ENCODE measurements at regions not wholly inside any gene's neighbourhood (a gene's known extent, or its start where the extent isn't known, plus 50 kb on each side); places are given as distances from the start of the nearest gene placed in this dataset.
"Not testable (repeated sequence)": the region's sequence is repeated elsewhere in the genome, so short reads cannot be mapped to it uniquely, and the experiment has no call there.

- no peak for DNase-seq (ENCODE audit: low spot score)
- H3K4me1 Mint-ChIP-seq (ENCODE audit: low read depth in 2 of 2), result peaks cover 0 to 3% of the 10 kb centered on the region in 2 donors
- no peaks in the 10 kb centered on the region for H3K36me3 Mint-ChIP-seq
- H3K9me3 Mint-ChIP-seq, result peaks cover 9% of the 10 kb centered on the region
- ATAC-seq, result no peak
- H3K27ac Mint-ChIP-seq, result no peak overlapping the region
- H3K27me3 Mint-ChIP-seq, result no peaks in the 10 kb centered on the region
- H3K4me3 Mint-ChIP-seq, result no peak overlapping the region
Observed at GRCh38 chr13:88754141-88754540, 1083.0 kb downstream of the SLITRK5 start.

- no peak overlapping the region for H3K4me3 Mint-ChIP-seq
- H3K36me3 Mint-ChIP-seq, result no peaks in the 10 kb centered on the region
- peak overlapping the region in 1 of 2 donors; percentile 13 for H3K27ac Mint-ChIP-seq
- ATAC-seq, result no peak
- no peak for DNase-seq (ENCODE audit: low spot score)
- peaks cover 10% of the 10 kb centered on the region for H3K9me3 Mint-ChIP-seq
- no peaks in the 10 kb centered on the region for H3K27me3 Mint-ChIP-seq
- H3K4me1 Mint-ChIP-seq (ENCODE audit: low read depth in 2 of 2), result no peaks in the 10 kb centered on the region
Observed at GRCh38 chr13:88761145-88761544, 1090.0 kb downstream of the SLITRK5 start.

GRCh38 chr13:88764103-88764502, 1092.9 kb downstream of the SLITRK5 start:
- H3K36me3 Mint-ChIP-seq, result no peaks in the 10 kb centered on the region
- no peak overlapping the region for H3K4me3 Mint-ChIP-seq
- DNase-seq (ENCODE audit: low spot score) (no peak), ATAC-seq (no peak)
- no peak overlapping the region for H3K27ac Mint-ChIP-seq
- H3K27me3 Mint-ChIP-seq, result no peaks in the 10 kb centered on the region
- H3K4me1 Mint-ChIP-seq (ENCODE audit: low read depth in 2 of 2), result peaks cover 0 to under 1% of the 10 kb centered on the region in 2 donors
- H3K9me3 Mint-ChIP-seq, result peaks cover 4% of the 10 kb centered on the region

GRCh38 chr13:88800505-88800904, 1129.3 kb downstream of the SLITRK5 start:
- Mint-ChIP-seq H3K4me3 (no peak overlapping the region), H3K36me3 (peaks cover 6% of the 10 kb centered on the region), H3K9me3 (peaks cover 5% of the 10 kb centered on the region), H3K27me3 (no peaks in the 10 kb centered on the region), H3K4me1 (ENCODE audit: low read depth in 2 of 2) (no peaks in the 10 kb centered on the region), H3K27ac (no peak overlapping the region)
- ATAC-seq, result no peak
- no peak for DNase-seq (ENCODE audit: low spot score)

GRCh38 chr13:88801361-88801760, 1130.2 kb downstream of the SLITRK5 start:
- H3K36me3 Mint-ChIP-seq, result peaks cover 6% of the 10 kb centered on the region
- H3K27me3 Mint-ChIP-seq, result no peaks in the 10 kb centered on the region
- H3K27ac Mint-ChIP-seq, result no peak overlapping the region
- peaks cover under 1 to 4% of the 10 kb centered on the region in 2 donors for H3K4me1 Mint-ChIP-seq (ENCODE audit: low read depth in 2 of 2)
- no peak for ATAC-seq
- DNase-seq (ENCODE audit: low spot score), result no peak
- H3K4me3 Mint-ChIP-seq, result no peak overlapping the region
- peaks cover 5% of the 10 kb centered on the region for H3K9me3 Mint-ChIP-seq

GRCh38 chr13:88802886-88803285, 1131.7 kb downstream of the SLITRK5 start:
- no peaks in the 10 kb centered on the region for H3K27me3 Mint-ChIP-seq
- H3K36me3 Mint-ChIP-seq, result peaks cover 6% of the 10 kb centered on the region
- DNase-seq (ENCODE audit: low spot score), result no peak
- H3K4me1 Mint-ChIP-seq (ENCODE audit: low read depth in 2 of 2), result peaks cover 8 to 11% of the 10 kb centered on the region in 2 donors
- no peak for ATAC-seq
- H3K27ac Mint-ChIP-seq, result no peak overlapping the region
- no peak overlapping the region for H3K4me3 Mint-ChIP-seq
- peaks cover 11% of the 10 kb centered on the region for H3K9me3 Mint-ChIP-seq

GRCh38 chr13:88806438-88806837, 1135.3 kb downstream of the SLITRK5 start:
- peaks cover 10% of the 10 kb centered on the region for H3K36me3 Mint-ChIP-seq
- peaks cover 11% of the 10 kb centered on the region for H3K9me3 Mint-ChIP-seq
- H3K27me3 Mint-ChIP-seq, result no peaks in the 10 kb centered on the region
- ATAC-seq, result no peak
- DNase-seq (ENCODE audit: low spot score), result no peak
- peak overlapping the region in 1 of 2 donors; percentile 5 for H3K27ac Mint-ChIP-seq
- H3K4me1 Mint-ChIP-seq (ENCODE audit: low read depth in 2 of 2), result peaks cover 8 to 11% of the 10 kb centered on the region in 2 donors
- no peak overlapping the region for H3K4me3 Mint-ChIP-seq

- Mint-ChIP-seq H3K27me3 (no peaks in the 10 kb centered on the region), H3K36me3 (no peaks in the 10 kb centered on the region), H3K4me3 (no peak overlapping the region), H3K27ac (no peak overlapping the region), H3K4me1 (ENCODE audit: low read depth in 2 of 2) (no peaks in the 10 kb centered on the region), H3K9me3 (no peaks in the 10 kb centered on the region)
- no peak for DNase-seq (ENCODE audit: low spot score)
- no peak for ATAC-seq
Observed at GRCh38 chr13:88817560-88817959, 1146.4 kb downstream of the SLITRK5 start.

GRCh38 chr13:88823114-88823513, 1151.9 kb downstream of the SLITRK5 start:
- Mint-ChIP-seq H3K27me3 (no peaks in the 10 kb centered on the region), H3K4me3 (no peak overlapping the region), H3K4me1 (ENCODE audit: low read depth in 2 of 2) (peaks cover 0 to 3% of the 10 kb centered on the region in 2 donors), H3K9me3 (no peaks in the 10 kb centered on the region), H3K36me3 (no peaks in the 10 kb centered on the region), H3K27ac (no peak overlapping the region)
- no peak for DNase-seq (ENCODE audit: low spot score)
- ATAC-seq, result no peak

GRCh38 chr13:88824218-88824617, 1153.0 kb downstream of the SLITRK5 start:
- Mint-ChIP-seq H3K4me1 (ENCODE audit: low read depth in 2 of 2) (peaks cover 0 to 3% of the 10 kb centered on the region in 2 donors), H3K4me3 (no peak overlapping the region), H3K27me3 (no peaks in the 10 kb centered on the region), H3K27ac (no peak overlapping the region), H3K36me3 (no peaks in the 10 kb centered on the region), H3K9me3 (no peaks in the 10 kb centered on the region)
- no peak for DNase-seq (ENCODE audit: low spot score)
- ATAC-seq, result no peak

- Mint-ChIP-seq H3K27ac (no peak overlapping the region), H3K4me3 (no peak overlapping the region), H3K9me3 (peaks cover 3% of the 10 kb centered on the region), H3K27me3 (no peaks in the 10 kb centered on the region), H3K36me3 (no peaks in the 10 kb centered on the region), H3K4me1 (ENCODE audit: low read depth in 2 of 2) (no peaks in the 10 kb centered on the region)
- DNase-seq (ENCODE audit: low spot score) (no peak), ATAC-seq (no peak)
Observed at GRCh38 chr13:88840085-88840484, 1168.9 kb downstream of the SLITRK5 start.

GRCh38 chr13:88852293-88852692, 1181.1 kb downstream of the SLITRK5 start:
- not testable (repeated sequence) for H3K4me1 Mint-ChIP-seq (ENCODE audit: low read depth in 2 of 2); DNase-seq (ENCODE audit: low spot score); ATAC-seq; H3K27me3 Mint-ChIP-seq; H3K9me3 Mint-ChIP-seq; H3K27ac Mint-ChIP-seq; H3K4me3 Mint-ChIP-seq
- H3K36me3 Mint-ChIP-seq, result peaks cover 25% of the 10 kb centered on the region

GRCh38 chr13:88857256-88857655, 1186.1 kb downstream of the SLITRK5 start:
- no peaks in the 10 kb centered on the region for H3K4me1 Mint-ChIP-seq (ENCODE audit: low read depth in 2 of 2)
- no peaks in the 10 kb centered on the region for H3K27me3 Mint-ChIP-seq
- H3K9me3 Mint-ChIP-seq, result peaks cover 6% of the 10 kb centered on the region
- ATAC-seq (no peak), DNase-seq (ENCODE audit: low spot score) (no peak)
- H3K4me3 Mint-ChIP-seq, result no peak overlapping the region
- no peak overlapping the region for H3K27ac Mint-ChIP-seq
- peaks cover 13% of the 10 kb centered on the region for H3K36me3 Mint-ChIP-seq

GRCh38 chr13:88862095-88862620, 1191.0 kb downstream of the SLITRK5 start:
- DNase-seq (ENCODE audit: low spot score), result no peak
- ATAC-seq, result no peak
- Mint-ChIP-seq H3K9me3 (peaks cover 5% of the 10 kb centered on the region), H3K4me1 (ENCODE audit: low read depth in 2 of 2) (peaks cover 0 to 3% of the 10 kb centered on the region in 2 donors), H3K27ac (no peak overlapping the region), H3K27me3 (no peaks in the 10 kb centered on the region), H3K4me3 (no peak overlapping the region), H3K36me3 (no peaks in the 10 kb centered on the region)

GRCh38 chr13:88863116-88863515, 1191.9 kb downstream of the SLITRK5 start:
- no peak for DNase-seq (ENCODE audit: low spot score)
- Mint-ChIP-seq H3K27ac (no peak overlapping the region), H3K27me3 (no peaks in the 10 kb centered on the region), H3K4me1 (ENCODE audit: low read depth in 2 of 2) (peaks cover 3 to 6% of the 10 kb centered on the region in 2 donors), H3K36me3 (no peaks in the 10 kb centered on the region), H3K9me3 (peaks cover 5% of the 10 kb centered on the region), H3K4me3 (no peak overlapping the region)
- no peak for ATAC-seq

Data from natural killer cell treated with Interleukin-12 subunit alpha and Interleukin-12 subunit beta and Interleukin-15 and Interleukin-18, amount 100 ng/mL, for 72 hours (primary cell).